Mesenchymal stem cell (in vitro differentiated cells and primary cell): ENCODE measurements at regions not wholly inside any gene's neighbourhood (a gene's known extent, or its start where the extent isn't known, plus 50 kb on each side); places are given as distances from the start of the nearest gene placed in this dataset.

Experiments
- DNase-seq: peaks from one replicate; pipeline ENCODE4 v3.0.0-alpha.2; 2013
- H2AFZ ChIP-seq: one replicate; pipeline ENCODE4 v1.6.1; 2013; ENCODE audit warnings: low read depth, mild to moderate bottlenecking, control low read depth, inconsistent platforms, low read length, moderate library complexity
- H2AK5ac ChIP-seq: 2 replicates; pipeline ENCODE4 v1.6.1; 2013; ENCODE audit warnings: low read length, moderate library complexity, mild to moderate bottlenecking, inconsistent platforms; ENCODE audit not compliant: severe bottlenecking
- H2BK120ac ChIP-seq: one replicate; pipeline ENCODE4 v1.6.1; 2013; ENCODE audit warnings: low read depth, mild to moderate bottlenecking, inconsistent platforms, low read length, moderate library complexity
- H2BK12ac ChIP-seq, 2 experiments: one replicate each; pipeline ENCODE4 v1.6.1; 2013; ENCODE audit warnings: inconsistent platforms in 2 of 2, low read length in 2 of 2, mild to moderate bottlenecking in 2 of 2, moderate library complexity in 2 of 2, control low read depth in 1 of 2
- H2BK15ac ChIP-seq: one replicate; pipeline ENCODE4 v1.6.1; 2013; ENCODE audit warnings: mild to moderate bottlenecking, low read depth, inconsistent platforms; ENCODE audit not compliant: poor library complexity, severe bottlenecking
- H2BK5ac ChIP-seq: 2 replicates; pipeline ENCODE4 v1.6.1; 2013; ENCODE audit warnings: low read depth, mild to moderate bottlenecking, low read length, control low read depth, inconsistent platforms; ENCODE audit not compliant: poor library complexity, severe bottlenecking
- H3K14ac ChIP-seq, 2 experiments: one replicate each; pipeline ENCODE4 v1.6.1; 2013; ENCODE audit warnings: inconsistent platforms in 2 of 2, low read length in 2 of 2, control low read depth in 1 of 2, mild to moderate bottlenecking in 1 of 2, moderate library complexity in 1 of 2
- H3K18ac ChIP-seq, 2 experiments: one replicate each; pipeline ENCODE4 v1.6.1; 2013; ENCODE audit warnings: inconsistent platforms in 2 of 2, low read length in 2 of 2, control low read depth in 1 of 2, low read depth in 1 of 2, mild to moderate bottlenecking in 1 of 2
- H3K23ac ChIP-seq, 2 experiments: one replicate each; pipeline ENCODE4 v1.6.1; 2013; ENCODE audit warnings: inconsistent platforms in 2 of 2, low read length in 2 of 2, mild to moderate bottlenecking in 2 of 2, moderate library complexity in 2 of 2, control low read depth in 1 of 2
- H3K27ac ChIP-seq: 2 replicates; pipeline ENCODE4 v1.5.1; 2013; ENCODE audit warnings: mild to moderate bottlenecking, moderate library complexity, low read length, control low read depth, inconsistent platforms; ENCODE audit not compliant: poor library complexity, severe bottlenecking
- H3K27me3 ChIP-seq, 2 experiments: 2 replicates each; pipeline versions ENCODE4 v1.6.1 to v1.7.0; 2013; ENCODE audit warnings: low read length in 2 of 2, mild to moderate bottlenecking in 2 of 2, moderate library complexity in 2 of 2, control low read depth in 1 of 2, inconsistent platforms in 1 of 2; ENCODE audit not compliant: control insufficient read depth in 1 of 2, insufficient read depth in 1 of 2
- H3K36me3 ChIP-seq, 2 experiments: 2 replicates each; pipeline versions ENCODE4 v1.6.1 to v1.7.0; 2013; ENCODE audit warnings: low read length in 2 of 2, control low read depth in 1 of 2, inconsistent platforms in 1 of 2, low read depth in 1 of 2, mild to moderate bottlenecking in 1 of 2; ENCODE audit not compliant: insufficient read depth in 2 of 2, control insufficient read depth in 1 of 2
- H3K4ac ChIP-seq, 2 experiments: one replicate each; pipeline ENCODE4 v1.6.1; 2013; ENCODE audit warnings: inconsistent platforms in 2 of 2, low read length in 2 of 2, mild to moderate bottlenecking in 2 of 2, moderate library complexity in 2 of 2, control low read depth in 1 of 2, low read depth in 1 of 2
- H3K4me1 ChIP-seq: 2 replicates; pipeline ENCODE4 v1.6.1; 2013; ENCODE audit warnings: low read depth, low read length, control low read depth; ENCODE audit not compliant: control insufficient read depth, insufficient read depth
- H3K4me2 ChIP-seq: 2 replicates; pipeline ENCODE4 v1.6.1; 2013; ENCODE audit warnings: low read length, mild to moderate bottlenecking, inconsistent platforms; ENCODE audit not compliant: poor library complexity, severe bottlenecking
- H3K4me3 ChIP-seq, 2 experiments: 2 replicates each; pipeline versions ENCODE4 v1.5.1 to v1.7.0; 2013; ENCODE audit warnings: low read length in 2 of 2, mild to moderate bottlenecking in 2 of 2, control low read depth in 1 of 2, low read depth in 1 of 2; ENCODE audit not compliant: insufficient read depth in 1 of 2
- H3K79me1 ChIP-seq: replicated peaks from 2 replicates; pipeline ENCODE4 v1.6.1; 2013; ENCODE audit warnings: mild to moderate bottlenecking, control low read depth, low read length, inconsistent platforms; ENCODE audit not compliant: poor library complexity, severe bottlenecking
- H3K9ac ChIP-seq: 2 replicates; pipeline ENCODE4 v1.7.0; 2013; ENCODE audit warnings: mild to moderate bottlenecking, low read length, moderate library complexity
- H3K9me3 ChIP-seq: 2 replicates; pipeline ENCODE4 v1.7.0; 2013; ENCODE audit warnings: mild to moderate bottlenecking, low read length; ENCODE audit not compliant: control insufficient read depth
- H4K8ac ChIP-seq: one replicate; pipeline ENCODE4 v1.6.1; 2013; ENCODE audit warnings: inconsistent platforms, mild to moderate bottlenecking, low read length, moderate library complexity
- H4K91ac ChIP-seq: one replicate; pipeline ENCODE4 v1.6.1; 2013; ENCODE audit warnings: mild to moderate bottlenecking, low read length, inconsistent platforms
- WGBS: methylation state at CpG from one replicate; pipeline ENCODE4 v1.1.7; 2013; ENCODE audit warnings: mixed read lengths; 5-methylcytosine and 5-hydroxymethylcytosine counted together

DNA sequence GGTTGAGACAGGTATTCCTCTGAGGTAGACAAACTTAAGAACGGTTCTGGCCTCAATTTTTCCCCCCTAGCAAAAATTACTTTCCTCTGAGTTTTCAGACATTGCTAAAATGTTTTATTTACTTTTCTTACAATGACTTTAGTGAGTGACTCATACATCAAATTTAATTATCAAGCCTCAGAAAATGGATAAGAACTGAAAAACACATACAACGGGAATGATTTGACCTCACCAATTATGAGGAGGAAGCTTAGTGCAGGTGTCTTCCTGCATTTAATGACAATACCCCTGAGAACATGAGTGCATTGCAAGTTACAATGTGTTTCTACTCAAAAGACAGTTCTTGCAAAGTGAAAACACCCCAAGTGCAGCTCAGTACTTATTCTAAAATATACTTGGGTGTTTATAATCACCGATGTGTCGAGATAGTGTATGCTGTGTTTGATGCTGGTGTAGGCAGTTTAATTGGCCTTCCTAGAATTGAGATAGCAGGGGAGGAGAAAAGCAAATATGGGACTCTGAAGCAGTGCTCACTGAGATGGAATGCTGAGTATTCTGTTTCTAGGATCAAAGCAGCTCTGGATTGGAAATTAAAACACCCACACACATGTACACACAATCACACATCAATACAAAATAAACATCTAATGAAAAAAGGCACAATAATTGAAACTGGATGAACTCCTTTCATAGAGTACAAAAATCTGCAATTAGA lies 189.5 kb upstream of the SLC10A2 start:
- Histone ChIP-seq H3K36me3 (no peaks in the 10 kb centered on the region), H2BK12ac (no peak overlapping the region), H2AK5ac (no peak overlapping the region), H3K9ac (no peak overlapping the region), H3K79me1 (no peaks in the 10 kb centered on the region), H3K27me3 (no peaks in the 10 kb centered on the region), H2BK5ac (no peak overlapping the region), H3K23ac (no peak overlapping the region), H2BK120ac (no peak overlapping the region), H3K27ac (no peak overlapping the region), H4K91ac (no peak overlapping the region), H3K4me2 (no peak overlapping the region), H2AFZ (no peak overlapping the region), H3K9me3 (peaks cover 5% of the 10 kb centered on the region), H2BK15ac (no peak overlapping the region), H3K4me3 (no peak overlapping the region), H3K4ac (no peak overlapping the region), H3K18ac (no peak overlapping the region), H4K8ac (no peak overlapping the region), H3K4me1 (no peaks in the 10 kb centered on the region), H3K14ac (no peak overlapping the region)
- WGBS, result 81% methylated on average over 3 of the region's 4 CpGs
- no peak for DNase-seq

DNA sequence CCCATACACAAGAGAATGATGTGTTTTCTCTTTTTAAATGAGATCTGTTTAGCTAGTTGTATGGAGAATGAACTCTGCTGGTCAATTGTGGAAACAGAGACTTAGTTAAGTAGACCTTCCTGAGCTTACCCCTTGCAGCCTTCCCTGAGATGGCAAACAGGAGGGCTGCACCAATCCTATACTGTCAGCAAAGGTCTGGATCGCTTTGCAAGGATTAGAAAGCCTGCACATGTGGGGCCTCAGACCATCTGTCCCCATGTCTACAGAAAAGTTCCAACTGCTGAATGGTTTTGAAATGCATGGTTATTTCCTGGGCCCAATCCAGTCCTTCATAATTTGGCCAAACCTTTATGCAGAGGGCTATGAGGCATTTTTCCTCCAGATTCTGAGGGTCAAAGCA lies 183.9 kb upstream of the SLC10A2 start:
- Histone ChIP-seq H4K8ac (no peak overlapping the region), H3K23ac (no peak overlapping the region), H2BK12ac (no peak overlapping the region), H4K91ac (no peak overlapping the region), H3K4me2 (no peak overlapping the region), H3K79me1 (no peaks in the 10 kb centered on the region), H3K18ac (no peak overlapping the region), H2AFZ (no peak overlapping the region), H3K27ac (no peak overlapping the region), H3K9me3 (peaks cover 4% of the 10 kb centered on the region), H3K4ac (no peak overlapping the region), H2AK5ac (no peak overlapping the region), H3K9ac (no peak overlapping the region), H3K4me1 (no peaks in the 10 kb centered on the region), H2BK5ac (no peak overlapping the region), H3K14ac (no peak overlapping the region), H2BK120ac (no peak overlapping the region), H3K4me3 (no peak overlapping the region), H3K36me3 (no peaks in the 10 kb centered on the region), H2BK15ac (no peak overlapping the region), H3K27me3 (no peaks in the 10 kb centered on the region)
- DNase-seq, result no peak
- 80% methylated on average over 1 of the region's 1 CpG for WGBS

DNA sequence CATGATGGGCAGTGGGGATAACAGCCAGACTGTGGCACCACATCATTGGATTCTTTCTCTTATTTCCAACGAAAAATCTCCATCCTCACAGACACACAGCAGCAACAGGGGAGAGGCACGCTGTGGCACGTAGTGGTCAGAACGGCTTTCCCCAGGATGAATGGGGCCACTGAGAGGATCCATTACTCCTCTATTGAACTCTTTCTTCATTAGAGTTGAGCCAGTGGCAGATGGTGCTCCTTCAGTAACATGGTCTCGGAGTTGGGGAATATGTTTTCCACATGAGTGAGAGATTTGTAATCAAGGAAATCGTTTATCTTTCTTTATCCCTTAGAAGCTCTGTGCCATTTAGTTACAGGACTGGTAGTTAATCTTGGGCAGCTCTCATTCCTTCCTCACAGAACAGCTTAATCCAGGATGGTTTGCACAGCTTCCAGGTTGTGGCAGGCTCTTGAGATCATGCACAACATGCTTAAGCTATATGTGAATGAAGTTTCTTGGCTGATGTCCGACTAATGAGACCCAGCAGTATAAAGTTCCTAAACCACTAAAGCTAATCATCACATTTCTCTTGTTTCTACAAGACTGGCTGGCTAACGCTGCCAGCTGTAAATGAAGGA lies 180.5 kb upstream of the SLC10A2 start:
- no peaks in the 10 kb centered on the region for H3K36me3 ChIP-seq
- H2BK12ac ChIP-seq, result no peak overlapping the region
- H4K8ac ChIP-seq, result no peak overlapping the region
- H3K4ac ChIP-seq, result no peak overlapping the region
- H3K14ac ChIP-seq, result no peak overlapping the region
- no peak overlapping the region for H3K23ac ChIP-seq
- H2AK5ac ChIP-seq, result no peak overlapping the region
- H3K4me3 ChIP-seq, result no peak overlapping the region
- no peaks in the 10 kb centered on the region for H3K79me1 ChIP-seq
- no peak overlapping the region for H2AFZ ChIP-seq
- H3K4me2 ChIP-seq, result no peak overlapping the region
- peaks cover 10% of the 10 kb centered on the region for H3K9me3 ChIP-seq
- WGBS, result 81% methylated on average over 5 of the region's 8 CpGs
- H2BK15ac ChIP-seq, result no peak overlapping the region
- H3K27ac ChIP-seq, result no peak overlapping the region
- no peaks in the 10 kb centered on the region for H3K27me3 ChIP-seq
- no peak overlapping the region for H3K9ac ChIP-seq
- H3K4me1 ChIP-seq, result no peaks in the 10 kb centered on the region
- no peak overlapping the region for H3K18ac ChIP-seq
- H2BK5ac ChIP-seq, result no peak overlapping the region
- H4K91ac ChIP-seq, result no peak overlapping the region
- H2BK120ac ChIP-seq, result no peak overlapping the region
- no peak for DNase-seq

DNA sequence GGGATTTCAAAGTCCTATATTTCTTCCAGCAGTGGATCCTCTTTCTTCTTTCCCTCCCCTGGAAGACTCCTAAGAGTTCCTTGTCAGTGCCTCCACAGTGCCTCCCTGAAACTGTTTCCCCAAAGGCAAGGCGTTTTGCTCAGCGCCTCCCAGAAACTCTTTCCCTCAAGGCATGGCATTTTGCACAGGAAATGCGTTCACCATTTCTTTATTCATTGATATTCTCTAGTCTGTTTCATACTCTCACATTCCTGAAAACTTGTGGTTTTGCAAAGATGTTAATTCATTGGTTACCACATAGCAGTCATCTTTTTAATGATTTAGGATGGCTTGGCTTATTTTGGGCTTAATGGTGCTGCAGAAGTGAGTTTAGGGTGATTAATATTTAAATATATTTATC lies 177.3 kb upstream of the SLC10A2 start:
- Histone ChIP-seq H3K4me1 (no peaks in the 10 kb centered on the region), H3K79me1 (no peaks in the 10 kb centered on the region), H2BK12ac (no peak overlapping the region), H2AFZ (no peak overlapping the region), H3K9ac (no peak overlapping the region), H3K4me2 (no peak overlapping the region), H4K8ac (no peak overlapping the region), H3K4me3 (no peak overlapping the region), H2BK120ac (no peak overlapping the region), H3K4ac (no peak overlapping the region), H2BK15ac (no peak overlapping the region), H4K91ac (no peak overlapping the region), H3K27ac (no peak overlapping the region), H2AK5ac (no peak overlapping the region), H2BK5ac (no peak overlapping the region), H3K18ac (no peak overlapping the region), H3K14ac (no peak overlapping the region), H3K23ac (no peak overlapping the region), H3K36me3 (no peaks in the 10 kb centered on the region), H3K9me3 (peaks cover 10% of the 10 kb centered on the region), H3K27me3 (no peaks in the 10 kb centered on the region)
- no peak for DNase-seq
- 61% methylated on average over 2 of the region's 3 CpGs for WGBS
